22Rv1 (cell line): ENCODE measurements at regions not wholly inside any gene's neighbourhood (a gene's known extent, or its start where the extent isn't known, plus 50 kb on each side); places are given as distances from the start of the nearest gene placed in this dataset.

Source experiments
- H3K27ac ChIP-seq: fragments of 450-650 bp; 2 replicates; pipeline ENCODE4 v1.5.1; 2017
- CTCF ChIP-seq: fragments of 450-650 bp; IDR thresholded peaks from 2 replicates; pipeline ENCODE4 v1.5.1; 2017; ENCODE audit warnings: mild to moderate bottlenecking
- ZFX ChIP-seq: fragments of 450-650 bp; IDR thresholded peaks from 2 replicates; pipeline ENCODE4 v1.6.1; 2017; ENCODE audit warnings: antibody characterized with exemption, borderline replicate concordance

GRCh38 chr22:27295605-27296004, 506.0 kb downstream of the MN1 start:
- TF ChIP-seq ZFX = no peak
- TF ChIP-seq CTCF = no peak
- no peak overlapping the region for H3K27ac ChIP-seq

- H3K27ac ChIP-seq = no peak overlapping the region
- TF ChIP-seq CTCF (no peak), ZFX (no peak)
Observed at GRCh38 chr22:27296091-27296675, 505.4 kb downstream of the MN1 start.

- H3K27ac ChIP-seq = no peak overlapping the region
- TF ChIP-seq CTCF = no peak
- TF ChIP-seq ZFX = no peak
Observed at GRCh38 chr22:27297125-27297524, 504.4 kb downstream of the MN1 start.

- TF ChIP-seq CTCF (no peak), ZFX (no peak)
Observed at GRCh38 chr22:27298332-27298731, 503.2 kb downstream of the MN1 start.

DNA sequence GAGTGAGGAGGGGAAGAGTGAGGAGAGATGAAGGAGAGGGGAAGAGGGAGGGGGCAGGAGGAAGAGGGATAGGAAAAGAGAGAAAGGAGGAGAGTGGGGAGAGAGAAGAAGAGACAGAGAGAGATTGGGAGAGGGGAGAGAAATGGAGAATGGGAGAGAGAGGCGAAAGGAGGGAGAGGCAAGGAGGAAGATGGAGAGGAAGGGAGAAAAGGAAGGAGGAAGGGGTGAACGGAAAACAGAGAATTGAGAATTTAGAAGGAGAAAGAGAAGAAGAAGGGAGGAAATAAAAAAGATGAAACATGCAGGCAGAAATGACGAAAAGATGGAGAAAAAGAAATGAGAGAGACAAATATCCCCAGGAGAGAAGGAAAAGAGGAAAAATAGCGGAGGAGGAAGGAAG, 502.8 kb downstream of the MN1 start:
- no peak overlapping the region for H3K27ac ChIP-seq
- TF ChIP-seq CTCF = no peak
- no peak for TF ChIP-seq ZFX

More at GRCh38 chr22:27298332-27298731, 503.2 kb downstream of the MN1 start:
- H3K27ac ChIP-seq = no peak overlapping the region

DNA sequence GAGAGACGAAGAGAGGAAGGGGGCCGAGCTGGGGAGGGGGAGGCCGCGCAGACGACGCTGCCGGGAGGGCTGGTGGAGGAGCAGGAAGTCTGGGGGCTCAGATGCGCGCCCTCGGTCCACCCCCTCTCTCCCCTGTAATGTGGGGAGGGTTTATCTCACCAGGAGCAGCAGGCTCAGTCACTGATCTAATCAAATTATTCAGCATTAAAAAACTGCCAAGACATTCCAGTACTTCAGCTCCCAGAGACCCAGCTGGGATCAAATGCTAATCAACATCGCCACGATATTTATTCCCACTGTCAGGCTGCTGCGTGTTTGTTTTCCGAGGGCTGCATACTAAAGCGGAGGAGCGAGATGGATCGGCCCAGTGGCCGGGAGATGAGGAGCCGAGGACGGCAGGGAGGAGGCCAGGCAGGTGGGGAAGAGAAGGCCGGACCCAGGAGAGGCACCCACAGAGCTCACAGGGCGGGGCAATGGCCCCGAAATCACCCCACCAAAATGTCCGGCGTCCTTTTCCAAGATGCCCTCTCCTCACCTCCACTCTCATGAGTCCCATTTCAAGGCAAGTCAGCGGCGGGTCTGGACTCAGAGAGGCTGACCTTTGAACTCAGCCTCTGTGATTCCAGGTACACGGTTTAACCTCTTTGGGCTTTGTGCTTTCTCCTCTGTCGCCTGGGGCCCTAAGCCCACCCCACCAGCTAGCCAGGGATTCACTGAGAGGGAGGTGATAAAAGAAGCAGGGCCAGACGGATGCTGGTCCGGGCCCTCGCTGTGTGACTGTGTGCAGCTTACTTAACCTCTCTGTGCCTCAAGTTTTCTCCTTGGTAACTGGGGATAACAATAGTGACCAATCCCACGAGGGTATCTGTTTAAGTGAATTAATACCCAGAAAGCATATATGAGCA, 502.1 kb downstream of the MN1 start:
- no peak overlapping the region for H3K27ac ChIP-seq
- TF ChIP-seq CTCF (no peak), ZFX (no peak)

- no peak overlapping the region for H3K27ac ChIP-seq
- TF ChIP-seq CTCF = no peak
- TF ChIP-seq ZFX = no peak
Observed at GRCh38 chr22:27300536-27301285, 500.8 kb downstream of the MN1 start.
